HL-60 (cell line): ENCODE measurements at regions not wholly inside any gene's neighbourhood (a gene's known extent, or its start where the extent isn't known, plus 50 kb on each side); places are given as distances from the start of the nearest gene placed in this dataset.

Experiments used
- POLR2AphosphoS5 ChIP-seq: IDR thresholded peaks from 2 replicates; pipeline ENCODE4 v1.6.1; 2012; ENCODE audit warnings: low read depth
- TF ChIP-seq, protein P1 (sequence below): IDR thresholded peaks from one replicate; pipeline ENCODE4 v1.5.1; 2011; ENCODE audit warnings: low read length, control low read depth, inconsistent platforms; ENCODE audit not compliant: insufficient read depth
- TF ChIP-seq, protein P2 (sequence below): IDR thresholded peaks from 2 replicates; pipeline ENCODE4 v1.6.1; 2012; ENCODE audit warnings: low read depth; ENCODE audit not compliant: insufficient replicate concordance

DNA sequence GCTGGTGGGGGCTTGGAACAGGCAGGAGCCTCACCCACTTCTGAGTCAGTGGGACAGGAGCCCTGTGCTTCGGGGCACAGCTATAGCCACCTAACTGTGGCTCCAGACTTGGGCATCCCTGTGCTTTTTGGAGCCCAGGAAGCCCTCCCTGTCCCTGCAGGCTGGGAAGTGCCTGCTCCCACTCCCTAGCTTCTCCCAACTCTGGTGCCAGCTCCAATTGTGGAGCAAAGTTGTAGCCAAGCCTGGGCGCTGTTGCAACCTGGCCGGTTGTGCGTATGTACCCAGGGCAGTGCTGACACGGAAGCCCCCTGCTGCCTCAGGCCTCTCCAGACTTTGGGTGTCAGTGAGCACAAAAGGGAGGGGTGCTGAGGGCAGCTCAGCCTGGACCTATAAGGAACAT lies 601.7 kb upstream of the GJE1 start:
- TF ChIP-seq, protein P1, sequence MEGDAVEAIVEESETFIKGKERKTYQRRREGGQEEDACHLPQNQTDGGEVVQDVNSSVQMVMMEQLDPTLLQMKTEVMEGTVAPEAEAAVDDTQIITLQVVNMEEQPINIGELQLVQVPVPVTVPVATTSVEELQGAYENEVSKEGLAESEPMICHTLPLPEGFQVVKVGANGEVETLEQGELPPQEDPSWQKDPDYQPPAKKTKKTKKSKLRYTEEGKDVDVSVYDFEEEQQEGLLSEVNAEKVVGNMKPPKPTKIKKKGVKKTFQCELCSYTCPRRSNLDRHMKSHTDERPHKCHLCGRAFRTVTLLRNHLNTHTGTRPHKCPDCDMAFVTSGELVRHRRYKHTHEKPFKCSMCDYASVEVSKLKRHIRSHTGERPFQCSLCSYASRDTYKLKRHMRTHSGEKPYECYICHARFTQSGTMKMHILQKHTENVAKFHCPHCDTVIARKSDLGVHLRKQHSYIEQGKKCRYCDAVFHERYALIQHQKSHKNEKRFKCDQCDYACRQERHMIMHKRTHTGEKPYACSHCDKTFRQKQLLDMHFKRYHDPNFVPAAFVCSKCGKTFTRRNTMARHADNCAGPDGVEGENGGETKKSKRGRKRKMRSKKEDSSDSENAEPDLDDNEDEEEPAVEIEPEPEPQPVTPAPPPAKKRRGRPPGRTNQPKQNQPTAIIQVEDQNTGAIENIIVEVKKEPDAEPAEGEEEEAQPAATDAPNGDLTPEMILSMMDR: no peak
- no peak for TF ChIP-seq POLR2AphosphoS5
- TF ChIP-seq, protein P2, sequence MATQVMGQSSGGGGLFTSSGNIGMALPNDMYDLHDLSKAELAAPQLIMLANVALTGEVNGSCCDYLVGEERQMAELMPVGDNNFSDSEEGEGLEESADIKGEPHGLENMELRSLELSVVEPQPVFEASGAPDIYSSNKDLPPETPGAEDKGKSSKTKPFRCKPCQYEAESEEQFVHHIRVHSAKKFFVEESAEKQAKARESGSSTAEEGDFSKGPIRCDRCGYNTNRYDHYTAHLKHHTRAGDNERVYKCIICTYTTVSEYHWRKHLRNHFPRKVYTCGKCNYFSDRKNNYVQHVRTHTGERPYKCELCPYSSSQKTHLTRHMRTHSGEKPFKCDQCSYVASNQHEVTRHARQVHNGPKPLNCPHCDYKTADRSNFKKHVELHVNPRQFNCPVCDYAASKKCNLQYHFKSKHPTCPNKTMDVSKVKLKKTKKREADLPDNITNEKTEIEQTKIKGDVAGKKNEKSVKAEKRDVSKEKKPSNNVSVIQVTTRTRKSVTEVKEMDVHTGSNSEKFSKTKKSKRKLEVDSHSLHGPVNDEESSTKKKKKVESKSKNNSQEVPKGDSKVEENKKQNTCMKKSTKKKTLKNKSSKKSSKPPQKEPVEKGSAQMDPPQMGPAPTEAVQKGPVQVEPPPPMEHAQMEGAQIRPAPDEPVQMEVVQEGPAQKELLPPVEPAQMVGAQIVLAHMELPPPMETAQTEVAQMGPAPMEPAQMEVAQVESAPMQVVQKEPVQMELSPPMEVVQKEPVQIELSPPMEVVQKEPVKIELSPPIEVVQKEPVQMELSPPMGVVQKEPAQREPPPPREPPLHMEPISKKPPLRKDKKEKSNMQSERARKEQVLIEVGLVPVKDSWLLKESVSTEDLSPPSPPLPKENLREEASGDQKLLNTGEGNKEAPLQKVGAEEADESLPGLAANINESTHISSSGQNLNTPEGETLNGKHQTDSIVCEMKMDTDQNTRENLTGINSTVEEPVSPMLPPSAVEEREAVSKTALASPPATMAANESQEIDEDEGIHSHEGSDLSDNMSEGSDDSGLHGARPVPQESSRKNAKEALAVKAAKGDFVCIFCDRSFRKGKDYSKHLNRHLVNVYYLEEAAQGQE: no peak
